NOMO-1 treated with DMSO at 0.1 percent for 48 hours (cell line): ENCODE measurements at regions not wholly inside any gene's neighbourhood (a gene's known extent, or its start where the extent isn't known, plus 50 kb on each side); places are given as distances from the start of the nearest gene placed in this dataset.
A peak's percentile ranks its signal among the peaks of the same experiment; 100 is the strongest.
"Not testable (repeated sequence)": the region's sequence is repeated elsewhere in the genome, so short reads cannot be mapped to it uniquely, and the experiment has no call there.

Experiments
- DNase-seq: peaks from one replicate; lab custom pipeline; 2025; ENCODE audit not compliant: unreplicated experiment; lab: John Stamatoyannopoulos, UW

- no peak for DNase-seq
These were observed 364.2 kb upstream of the CNTN3 start for GRCh38 chr3:74978684-74979083.

DNA sequence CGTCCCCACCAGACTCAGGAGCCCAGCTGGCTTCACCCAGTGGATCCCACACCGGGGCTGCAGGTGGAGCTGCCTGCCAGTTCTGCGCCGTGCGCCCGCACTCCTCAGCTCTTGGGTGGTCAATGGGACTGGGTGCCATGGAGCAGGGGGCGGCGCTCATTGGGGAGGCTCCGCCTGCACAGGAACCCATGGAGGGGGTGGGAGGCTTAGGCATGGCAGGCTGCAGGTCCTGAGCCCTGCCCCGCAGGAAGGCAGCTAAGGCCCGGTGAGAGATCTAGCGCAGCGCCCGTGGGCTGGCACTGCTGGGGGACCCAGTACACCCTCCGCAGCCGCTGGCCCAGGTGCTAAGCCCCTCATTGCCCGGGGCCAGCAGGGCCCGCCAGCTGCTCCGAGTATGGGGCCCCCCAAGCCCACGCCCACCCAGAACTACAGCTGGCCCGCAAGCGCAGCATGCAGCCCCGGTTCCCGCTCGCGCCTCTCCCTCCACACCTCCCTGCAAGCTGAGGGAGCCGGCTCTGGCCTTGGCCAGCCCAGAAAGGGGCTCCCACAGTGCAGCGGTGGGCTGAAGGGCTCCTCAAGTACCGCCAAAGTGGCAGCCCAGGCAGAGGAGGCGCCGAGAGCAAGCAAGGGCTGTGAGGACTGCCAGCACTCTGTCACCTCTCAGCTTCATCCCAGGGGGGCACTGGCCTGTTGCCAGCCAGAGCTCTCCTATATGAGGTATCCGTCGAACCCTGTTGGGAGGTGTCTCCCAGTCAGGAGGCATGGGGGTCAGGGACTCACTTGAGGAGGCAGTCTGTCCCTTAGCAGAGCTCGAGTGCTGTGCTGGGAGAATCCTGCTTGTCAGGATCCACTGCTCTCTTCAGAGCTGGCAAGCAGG lies 370.8 kb upstream of the CNTN3 start:
- DNase-seq, result not testable (repeated sequence)

DNA sequence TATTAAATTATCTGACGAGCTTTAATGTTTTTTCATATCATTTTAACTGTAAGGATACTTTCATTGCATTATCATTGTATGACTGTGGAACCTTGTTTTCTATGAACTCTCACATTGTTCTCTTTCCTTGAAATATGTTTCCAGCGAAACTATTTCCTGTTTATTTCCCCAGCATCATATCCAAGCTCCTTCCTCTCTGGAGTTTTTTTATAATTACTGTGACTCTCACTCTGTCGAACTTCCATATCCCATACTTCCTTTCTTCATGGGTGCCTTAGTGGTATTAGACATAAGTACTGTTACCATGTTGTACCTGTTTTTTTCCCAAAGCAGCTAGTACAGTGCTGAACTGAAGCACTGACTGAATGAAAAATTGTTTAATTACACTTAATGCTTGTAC lies 373.6 kb upstream of the CNTN3 start:
- no peak for DNase-seq

GRCh38 chr3:74992898-74993297 lies 378.4 kb upstream of the CNTN3 start:
- DNase-seq, result no peak

DNA sequence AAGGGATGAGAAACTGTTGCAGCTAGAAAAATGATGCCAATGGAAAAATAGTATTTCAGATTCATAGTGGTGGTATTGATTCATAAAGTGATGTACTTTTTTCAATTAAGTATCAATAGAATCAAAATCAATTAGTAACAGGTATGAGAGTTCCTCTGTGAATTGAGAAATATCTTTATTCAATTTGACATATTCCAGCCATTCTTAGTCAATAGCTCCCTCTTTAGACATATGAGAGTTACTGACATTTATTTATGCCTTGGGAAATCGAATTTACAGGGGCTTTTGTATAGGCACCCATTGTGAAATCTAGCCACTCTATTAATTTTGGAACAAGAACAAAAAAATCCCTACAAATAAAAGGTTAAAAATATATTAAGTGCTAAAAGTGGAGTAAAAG lies 386.9 kb upstream of the CNTN3 start:
- DNase-seq, result peak; percentile 0

DNA sequence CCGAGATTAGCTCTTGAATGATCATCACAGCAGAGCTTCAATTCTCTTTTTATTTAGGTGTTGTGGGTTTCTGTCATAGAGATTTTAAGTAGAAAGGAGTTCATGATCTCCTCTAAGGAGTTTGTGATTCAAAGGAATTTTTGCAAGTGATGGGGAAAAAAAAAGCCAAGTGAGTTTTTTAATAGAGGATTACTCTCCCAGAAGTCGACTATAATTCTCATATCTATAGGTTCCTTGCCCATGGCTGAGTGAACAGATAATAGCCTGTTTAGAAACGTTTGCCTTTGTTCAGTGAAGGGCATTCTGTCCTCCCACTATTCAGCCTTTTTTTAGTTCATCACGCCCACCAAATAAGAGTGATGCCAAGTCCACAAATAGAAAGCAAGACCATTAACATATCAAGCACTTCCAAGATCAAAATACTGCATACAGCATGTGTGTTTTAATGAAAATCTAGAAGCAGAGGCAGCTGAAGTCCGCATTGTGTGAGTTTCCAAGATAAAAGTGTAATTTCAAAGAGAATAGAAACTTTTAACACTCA lies 398.4 kb upstream of the CNTN3 start:
- no peak for DNase-seq

- DNase-seq, result no peak
These were observed 399.5 kb upstream of the CNTN3 start for GRCh38 chr3:75014008-75014407.

GRCh38 chr3:75015280-75015679 lies 400.8 kb upstream of the CNTN3 start:
- no peak for DNase-seq

DNA sequence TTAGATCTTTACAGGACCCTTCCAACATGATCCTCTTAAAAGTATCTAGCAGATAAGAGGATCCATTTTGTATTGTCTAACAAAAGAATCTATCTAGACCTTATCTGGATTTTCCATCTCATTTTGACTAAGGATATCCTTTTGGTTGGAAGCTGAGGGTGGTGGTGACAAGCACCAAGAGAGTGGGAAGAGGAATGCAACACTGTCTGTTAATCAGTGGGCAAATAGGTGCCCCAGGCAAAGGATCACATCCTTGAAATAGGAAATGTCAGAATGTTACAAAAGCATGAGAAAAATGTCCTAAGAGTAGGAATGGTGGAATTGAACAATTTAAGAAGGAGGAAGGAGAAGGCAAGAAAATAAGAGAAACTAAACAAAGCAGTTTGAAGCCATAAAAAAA lies 420.7 kb upstream of the CNTN3 start:
- DNase-seq, result no peak

- no peak for DNase-seq
These were observed 428.5 kb upstream of the CNTN3 start for GRCh38 chr3:75042941-75043340.

DNA sequence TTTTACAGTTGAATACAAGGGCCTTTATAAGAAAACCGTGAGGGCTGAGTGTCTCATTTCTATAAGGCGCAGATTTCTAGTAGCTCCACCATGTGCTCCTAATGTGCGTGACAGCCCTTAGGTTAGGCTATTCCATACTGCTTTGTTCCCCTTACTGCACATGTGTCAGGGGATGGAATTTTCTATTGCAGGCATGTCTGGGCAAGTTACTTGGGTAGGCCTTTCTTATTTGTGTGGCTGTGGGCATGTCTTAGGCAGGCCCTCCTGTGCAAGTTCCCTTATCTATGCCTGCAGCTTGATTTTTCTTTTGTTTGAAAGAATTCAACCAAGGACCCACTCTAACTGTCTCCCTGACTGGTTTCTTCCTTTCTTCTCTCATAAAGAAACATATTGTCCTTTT lies 434.2 kb upstream of the CNTN3 start:
- no peak for DNase-seq

DNA sequence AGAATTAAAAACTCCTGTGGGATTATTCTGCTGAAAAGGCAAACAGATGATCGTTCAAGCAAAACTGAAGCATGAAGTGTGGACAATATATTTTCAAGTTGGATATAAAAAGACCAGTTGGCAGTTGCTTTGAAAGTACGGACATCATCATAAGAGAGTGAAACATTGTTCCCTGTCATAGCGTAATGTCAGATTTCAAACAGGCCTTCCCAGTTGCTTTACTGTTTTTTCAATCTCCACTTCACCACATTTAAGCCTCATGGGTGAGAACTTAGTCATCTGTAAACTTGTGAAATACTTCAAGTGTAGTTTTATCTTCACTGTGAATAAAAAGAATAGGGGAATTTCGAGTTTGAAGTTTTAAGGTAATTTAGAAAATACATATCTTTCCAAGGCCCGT lies 435.1 kb upstream of the CNTN3 start:
- DNase-seq, result no peak

- no peak for DNase-seq
These were observed 444.7 kb upstream of the CNTN3 start for GRCh38 chr3:75059120-75059519.

GRCh38 chr3:75061806-75062205 lies 447.3 kb upstream of the CNTN3 start:
- no peak for DNase-seq

DNA sequence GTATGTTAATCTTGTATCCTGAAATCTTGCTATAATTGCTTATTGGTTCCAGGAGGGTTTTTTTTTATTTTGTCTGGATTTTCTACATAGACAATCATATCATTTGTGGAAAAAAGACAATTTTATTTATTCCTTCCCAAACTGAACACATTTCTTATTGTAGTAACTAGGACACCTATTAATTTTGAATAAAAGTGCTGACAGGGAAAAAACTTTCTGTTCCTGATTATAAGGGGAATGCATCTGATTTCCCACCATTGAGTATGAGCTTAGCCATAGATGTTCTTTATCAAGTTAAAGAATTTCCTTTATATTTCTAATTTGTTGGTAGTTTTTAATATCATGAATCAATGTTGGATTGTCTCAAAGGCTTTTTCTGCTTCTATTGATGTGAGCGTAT lies 460.7 kb upstream of the CNTN3 start:
- DNase-seq, result no peak

DNA sequence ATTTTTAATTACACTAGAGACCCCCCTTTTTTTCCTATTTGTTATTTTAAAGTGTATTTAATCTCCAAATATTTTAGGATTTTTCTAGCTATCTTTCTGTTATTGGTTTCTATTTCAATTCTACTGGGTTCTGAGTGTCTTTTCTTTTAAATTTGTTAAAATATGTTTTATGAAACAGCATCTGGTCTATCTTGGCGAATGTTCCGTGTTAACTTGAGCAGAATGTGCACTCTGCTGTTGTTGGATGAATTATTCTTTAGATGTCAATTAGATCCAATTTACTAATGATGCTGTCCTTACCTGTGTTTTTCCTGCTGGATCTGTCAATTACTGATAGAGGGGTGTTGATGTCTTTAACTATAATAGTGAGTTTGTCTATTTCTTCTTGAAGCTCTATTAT lies 462.0 kb upstream of the CNTN3 start:
- no peak for DNase-seq

DNA sequence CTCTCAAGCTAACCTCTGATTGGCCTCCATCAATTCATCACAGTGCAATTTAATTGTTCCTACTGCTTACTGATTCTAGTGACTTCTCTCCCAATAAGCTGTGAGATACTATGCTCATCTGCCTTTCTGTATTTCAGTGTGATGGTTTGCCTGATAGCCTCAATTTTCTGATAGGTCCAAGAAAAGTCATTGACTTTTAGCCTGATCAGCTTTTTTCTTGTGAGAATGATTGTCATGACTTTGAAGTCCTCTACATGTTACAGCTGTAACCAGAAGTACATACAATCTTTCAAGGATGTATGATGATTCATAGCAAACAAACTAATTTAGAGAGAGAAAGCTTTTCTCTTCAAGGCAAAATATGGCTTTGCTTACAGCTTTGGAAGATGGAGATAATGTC lies 463.8 kb upstream of the CNTN3 start:
- DNase-seq, result no peak

GRCh38 chr3:75082845-75083244 lies 468.4 kb upstream of the CNTN3 start:
- DNase-seq, result no peak

DNA sequence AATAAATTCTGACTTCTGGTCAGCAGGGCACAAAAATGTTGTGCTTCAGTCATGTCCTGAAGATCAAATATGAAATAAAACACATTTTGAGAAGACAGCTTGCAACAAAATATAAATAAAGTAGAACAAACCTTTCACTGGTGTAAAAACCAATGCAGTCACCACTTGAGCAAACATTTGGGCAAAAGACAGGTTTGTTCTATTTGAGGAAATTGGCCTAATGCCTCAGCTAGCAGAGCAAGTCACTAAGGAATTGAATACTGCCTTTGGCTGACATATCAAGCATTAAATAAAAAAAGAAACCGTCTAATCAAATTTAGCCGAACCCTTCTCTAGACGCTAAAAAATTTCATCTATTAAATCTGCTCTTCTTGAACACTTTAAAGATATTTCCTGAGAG lies 475.4 kb upstream of the CNTN3 start:
- no peak for DNase-seq

- no peak for DNase-seq
These were observed 487.1 kb upstream of the CNTN3 start for GRCh38 chr3:75101329-75102147.

DNA sequence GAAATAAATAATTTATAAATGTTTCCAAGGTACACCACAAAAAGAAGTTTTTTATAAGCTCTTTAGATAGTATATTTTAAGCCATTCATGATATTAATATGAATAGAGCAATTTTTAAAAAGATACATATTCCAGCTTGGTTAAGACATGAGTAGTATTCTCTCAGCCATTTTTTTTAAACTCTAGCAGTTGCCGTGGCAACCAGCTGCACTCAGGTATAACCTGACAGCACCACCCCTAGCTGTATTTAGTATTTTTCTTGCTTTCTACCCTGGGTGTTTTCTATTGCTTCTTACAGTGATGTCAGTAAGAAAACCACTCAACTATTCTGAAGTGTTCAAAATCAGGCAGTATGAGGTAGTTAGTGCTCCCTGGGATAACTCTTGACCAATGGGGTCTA lies 496.3 kb upstream of the CNTN3 start:
- DNase-seq, result no peak

GRCh38 chr3:75115695-75116094 lies 501.2 kb upstream of the CNTN3 start:
- DNase-seq, result no peak
